BJ (cell line): ENCODE measurements at regions not wholly inside any gene's neighbourhood (a gene's known extent, or its start where the extent isn't known, plus 50 kb on each side); places are given as distances from the start of the nearest gene placed in this dataset.

Experiments
- CTCF ChIA-PET: fragments of 350-600 bp; formaldehyde crosslinking; extraction: SDS; loops from one replicate; lab custom pipeline; 2021; ENCODE audit warnings: antibody characterized with exemption, inconsistent platforms; lab: Yijun Ruan, JAX
- POLR2A ChIA-PET: fragments of 300-600 bp; sonication (Branson Sonifier 250); formaldehyde crosslinking; extraction: SDS; loops from one replicate; lab custom pipeline; 2021; ENCODE audit warnings: antibody characterized with exemption; lab: Charles Lee
- DNase-seq: peaks from one replicate; pipeline ENCODE4 v3.0.0-alpha.2; 2011; ENCODE audit warnings: low read depth
- H3K27me3 ChIP-seq: 2 replicates; pipeline ENCODE4 v1.6.0; 2011; ENCODE audit warnings: low read length; ENCODE audit not compliant: control insufficient read depth, insufficient read depth
- H3K36me3 ChIP-seq: 2 replicates; pipeline ENCODE4 v1.5.1; 2011; ENCODE audit warnings: low read length; ENCODE audit not compliant: control insufficient read depth, insufficient read depth
- H3K4me3 ChIP-seq: 2 replicates; pipeline ENCODE4 v1.5.1; 2011; ENCODE audit warnings: low read depth, mild to moderate bottlenecking, control low read depth, low read length
- TF ChIP-seq, protein P1 (sequence below): IDR thresholded peaks from 2 replicates; pipeline ENCODE4 v1.5.1; 2011; ENCODE audit warnings: low read depth, mild to moderate bottlenecking, control low read depth, inconsistent platforms, low read length, moderate library complexity; ENCODE audit not compliant: insufficient read depth

DNA sequence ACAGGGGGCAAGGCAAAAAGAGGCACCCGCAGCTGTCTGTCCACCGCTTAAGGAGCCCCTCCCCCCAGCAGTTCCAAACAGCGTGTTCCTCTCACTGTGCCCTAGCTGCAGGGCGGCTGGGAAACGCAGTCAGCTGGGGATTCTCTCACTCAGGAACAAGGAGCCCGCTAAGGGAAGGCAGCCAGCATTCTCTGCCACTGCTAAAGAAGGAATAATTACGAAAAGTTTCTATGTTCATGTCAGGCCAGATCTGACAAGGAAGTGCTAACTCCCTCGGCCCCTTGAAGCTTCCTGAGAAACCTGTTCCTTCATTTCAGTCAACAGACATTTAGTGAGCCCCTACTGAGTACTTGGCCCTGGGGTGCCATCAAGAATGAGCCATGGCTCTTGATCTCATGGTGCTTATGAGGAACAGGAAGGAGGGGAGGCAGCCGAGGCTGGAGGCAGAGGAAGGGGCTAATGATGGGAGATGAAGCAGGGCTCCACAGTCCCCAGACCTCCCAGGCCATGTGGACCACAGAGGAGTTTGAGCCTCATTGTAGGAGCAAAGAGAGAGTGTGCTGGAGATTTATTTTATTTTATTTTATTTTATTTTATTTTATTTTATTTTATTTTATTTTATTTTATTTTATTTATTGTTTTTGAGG, 101.7 kb upstream of the PMEPA1 start:
- no peaks in the 10 kb centered on the region for H3K36me3 ChIP-seq
- DNase-seq = no peak
- ChIA-PET POLR2A (no interaction called here), CTCF (interaction anchor here (1.9 kb wide), 1 partner anchor 157 kb away, joined by 4 read pairs; no protein-coding TSS in a partner anchor)
- peaks cover 8% of the 10 kb centered on the region for H3K27me3 ChIP-seq
- no peak overlapping the region for H3K4me3 ChIP-seq
- TF ChIP-seq, protein P1, sequence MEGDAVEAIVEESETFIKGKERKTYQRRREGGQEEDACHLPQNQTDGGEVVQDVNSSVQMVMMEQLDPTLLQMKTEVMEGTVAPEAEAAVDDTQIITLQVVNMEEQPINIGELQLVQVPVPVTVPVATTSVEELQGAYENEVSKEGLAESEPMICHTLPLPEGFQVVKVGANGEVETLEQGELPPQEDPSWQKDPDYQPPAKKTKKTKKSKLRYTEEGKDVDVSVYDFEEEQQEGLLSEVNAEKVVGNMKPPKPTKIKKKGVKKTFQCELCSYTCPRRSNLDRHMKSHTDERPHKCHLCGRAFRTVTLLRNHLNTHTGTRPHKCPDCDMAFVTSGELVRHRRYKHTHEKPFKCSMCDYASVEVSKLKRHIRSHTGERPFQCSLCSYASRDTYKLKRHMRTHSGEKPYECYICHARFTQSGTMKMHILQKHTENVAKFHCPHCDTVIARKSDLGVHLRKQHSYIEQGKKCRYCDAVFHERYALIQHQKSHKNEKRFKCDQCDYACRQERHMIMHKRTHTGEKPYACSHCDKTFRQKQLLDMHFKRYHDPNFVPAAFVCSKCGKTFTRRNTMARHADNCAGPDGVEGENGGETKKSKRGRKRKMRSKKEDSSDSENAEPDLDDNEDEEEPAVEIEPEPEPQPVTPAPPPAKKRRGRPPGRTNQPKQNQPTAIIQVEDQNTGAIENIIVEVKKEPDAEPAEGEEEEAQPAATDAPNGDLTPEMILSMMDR = no peak

DNA sequence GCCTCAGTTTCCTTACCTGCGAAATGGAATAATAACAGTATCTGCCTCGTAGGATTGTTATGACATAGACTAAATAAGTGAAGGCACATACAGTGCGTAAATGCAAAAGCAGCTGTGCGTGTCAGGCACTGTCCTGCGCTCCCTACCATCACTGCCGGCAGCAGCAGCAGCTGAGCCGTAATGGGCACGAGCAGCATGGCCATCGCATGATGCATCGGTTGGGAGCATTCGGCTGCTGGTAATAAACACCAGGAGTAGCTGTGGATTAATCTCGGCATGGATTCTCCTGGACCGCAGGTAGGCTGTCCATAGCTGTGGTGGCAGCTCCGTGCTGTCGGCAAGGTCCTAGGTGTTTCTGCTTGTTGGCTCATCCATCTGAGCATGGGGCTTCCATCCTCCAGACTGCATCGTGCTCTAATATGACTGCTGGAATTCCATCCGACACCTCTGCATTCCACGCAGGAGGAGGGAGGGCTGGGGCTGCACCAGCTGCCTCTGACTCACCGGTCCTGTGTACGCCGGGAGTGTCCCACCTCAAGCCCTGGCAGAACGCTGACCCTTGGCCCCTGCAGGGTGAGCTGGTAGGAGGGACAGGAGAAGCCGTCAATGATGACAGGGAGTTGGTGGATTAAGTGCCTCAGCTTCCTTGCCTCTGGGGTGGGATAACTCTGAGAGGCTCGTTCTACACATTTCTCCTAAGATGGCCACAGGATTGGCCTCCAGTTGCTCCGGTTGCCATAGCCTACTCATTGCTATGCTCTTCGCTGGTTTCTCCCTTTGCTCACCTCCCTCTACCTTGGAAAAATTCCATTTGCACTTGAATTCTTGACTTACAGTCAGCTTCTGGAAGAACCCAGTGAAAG, 100.9 kb upstream of the PMEPA1 start:
- ChIA-PET CTCF (interaction anchor here (0.6 to 1.9 kb wide), 4 partner anchors 9 to 188 kb away, joined by 3 to 4 read pairs (median 3); no protein-coding TSS in a partner anchor), POLR2A (no interaction called here)
- TF ChIP-seq, protein P1 = no peak
- H3K36me3 ChIP-seq = no peaks in the 10 kb centered on the region
- H3K4me3 ChIP-seq = no peak overlapping the region
- peaks cover 8% of the 10 kb centered on the region for H3K27me3 ChIP-seq
- no peak for DNase-seq

DNA sequence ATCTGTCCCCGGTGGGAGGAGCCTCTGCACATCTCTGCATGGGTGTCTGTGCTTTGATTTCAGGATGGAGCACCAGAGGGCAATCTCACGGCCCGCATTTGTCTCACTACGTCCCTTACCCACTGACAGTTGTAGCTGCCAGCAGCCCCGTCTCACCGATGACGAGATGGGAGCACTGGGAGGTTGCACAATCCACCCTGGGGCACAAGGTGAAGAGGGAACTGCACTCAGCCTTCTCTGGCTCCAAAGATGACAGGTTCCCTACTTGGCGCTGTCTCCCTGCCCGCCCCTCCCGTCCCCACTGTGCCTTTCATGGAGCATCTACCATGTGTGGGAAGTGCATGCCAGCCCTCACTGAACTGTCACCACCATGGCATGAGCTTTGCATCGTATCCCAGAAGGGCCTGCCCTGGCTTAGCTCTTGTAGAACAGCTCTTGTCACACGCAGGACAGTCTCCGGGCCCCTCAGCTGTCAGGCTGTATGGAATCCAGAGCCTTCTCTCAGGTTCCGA, 99.9 kb upstream of the PMEPA1 start:
- no peaks in the 10 kb centered on the region for H3K36me3 ChIP-seq
- peaks cover 10% of the 10 kb centered on the region for H3K27me3 ChIP-seq
- POLR2A ChIA-PET = no interaction called here
- TF ChIP-seq, protein P1 = no peak
- CTCF ChIA-PET = interaction anchor here (0.6 kb wide), 1 partner anchor 187 kb away, joined by 3 read pairs; no protein-coding TSS in a partner anchor
- DNase-seq = no peak
- H3K4me3 ChIP-seq = no peak overlapping the region

GRCh38 chr20:57809149-57809548, 99.3 kb upstream of the PMEPA1 start:
- Histone ChIP-seq H3K4me3 (no peak overlapping the region), H3K27me3 (peaks cover 11% of the 10 kb centered on the region), H3K36me3 (no peaks in the 10 kb centered on the region)
- ChIA-PET CTCF (no interaction called here), POLR2A (no interaction called here)
- TF ChIP-seq, protein P1 = no peak
- no peak for DNase-seq
